GM12875 (cell line): ENCODE measurements at regions not wholly inside any gene's neighbourhood (a gene's known extent, or its start where the extent isn't known, plus 50 kb on each side); places are given as distances from the start of the nearest gene placed in this dataset.

Source experiments
- H3K4me3 ChIP-seq: one replicate; pipeline ENCODE4 v1.5.1; 2011; ENCODE audit warnings: low read depth, low read length, control low read depth
- CTCF ChIP-seq: IDR thresholded peaks from 2 replicates; pipeline ENCODE4 v1.5.1; 2011; ENCODE audit warnings: low read depth, mild to moderate bottlenecking, control low read depth, inconsistent platforms, low read length, moderate library complexity, borderline replicate concordance; ENCODE audit not compliant: insufficient read depth

DNA sequence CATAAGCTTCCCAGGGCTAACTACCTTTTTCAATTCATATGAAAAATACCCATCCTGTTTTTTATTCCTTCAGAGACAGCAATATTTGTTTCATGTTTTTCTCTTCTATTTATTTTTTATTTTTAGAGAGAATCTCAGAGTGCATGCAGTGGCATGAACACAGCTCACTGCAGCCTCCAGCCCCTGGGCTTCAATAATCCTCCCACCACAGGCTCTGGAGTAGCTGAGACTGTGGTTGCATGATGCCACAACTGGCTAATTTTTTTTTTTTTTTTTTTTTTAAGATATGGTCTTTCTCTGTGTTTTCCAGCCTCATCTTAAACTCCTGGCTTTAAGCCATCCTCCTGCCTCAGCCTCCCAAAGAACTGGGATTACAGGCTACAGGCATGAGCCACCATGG, 296.7 kb upstream of the AKR1E2 start:
- TF ChIP-seq CTCF = no peak
- no peak overlapping the region for H3K4me3 ChIP-seq

- no peak overlapping the region for H3K4me3 ChIP-seq
- no peak for TF ChIP-seq CTCF
Measured at GRCh38 chr10:4527281-4527970, 298.6 kb upstream of the AKR1E2 start.

GRCh38 chr10:4526311-4526731, 299.7 kb upstream of the AKR1E2 start:
- TF ChIP-seq CTCF = no peak
- H3K4me3 ChIP-seq = no peak overlapping the region

GRCh38 chr10:4525103-4525502, 300.9 kb upstream of the AKR1E2 start:
- no peak for TF ChIP-seq CTCF
- no peak overlapping the region for H3K4me3 ChIP-seq

DNA sequence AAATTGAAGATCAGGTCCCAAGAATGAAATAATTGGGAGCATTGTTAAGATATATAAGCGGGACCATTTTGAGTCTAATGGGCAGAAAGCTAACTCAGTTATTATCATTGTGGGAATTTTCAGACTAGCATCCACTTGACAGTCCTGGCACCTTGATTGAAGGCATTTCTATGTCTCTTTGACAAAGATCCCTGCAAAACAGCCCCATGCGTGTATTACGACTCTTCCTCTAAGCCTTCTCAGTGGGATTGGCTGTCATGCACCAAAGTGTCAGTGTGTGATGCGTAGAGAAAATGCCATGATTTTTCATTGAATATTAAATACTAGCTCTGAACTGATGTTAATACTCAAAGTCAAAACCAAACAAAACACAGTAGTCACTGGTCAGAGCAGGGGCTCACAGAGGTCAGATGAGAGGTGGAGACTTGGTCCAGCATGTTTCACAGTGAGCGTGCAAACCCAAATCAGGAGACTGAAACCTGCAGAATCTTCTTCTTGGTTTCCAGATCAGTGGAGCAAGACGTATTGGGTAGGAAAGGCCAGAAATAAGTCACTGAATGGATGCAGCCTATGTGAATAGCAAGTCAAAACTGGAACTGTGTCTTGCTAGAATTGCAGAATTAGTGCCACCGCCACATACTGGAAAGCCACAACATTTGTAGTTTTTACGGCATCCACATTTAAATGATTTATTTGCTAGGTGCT, 303.6 kb upstream of the AKR1E2 start:
- TF ChIP-seq CTCF = no peak
- H3K4me3 ChIP-seq = no peak overlapping the region

DNA sequence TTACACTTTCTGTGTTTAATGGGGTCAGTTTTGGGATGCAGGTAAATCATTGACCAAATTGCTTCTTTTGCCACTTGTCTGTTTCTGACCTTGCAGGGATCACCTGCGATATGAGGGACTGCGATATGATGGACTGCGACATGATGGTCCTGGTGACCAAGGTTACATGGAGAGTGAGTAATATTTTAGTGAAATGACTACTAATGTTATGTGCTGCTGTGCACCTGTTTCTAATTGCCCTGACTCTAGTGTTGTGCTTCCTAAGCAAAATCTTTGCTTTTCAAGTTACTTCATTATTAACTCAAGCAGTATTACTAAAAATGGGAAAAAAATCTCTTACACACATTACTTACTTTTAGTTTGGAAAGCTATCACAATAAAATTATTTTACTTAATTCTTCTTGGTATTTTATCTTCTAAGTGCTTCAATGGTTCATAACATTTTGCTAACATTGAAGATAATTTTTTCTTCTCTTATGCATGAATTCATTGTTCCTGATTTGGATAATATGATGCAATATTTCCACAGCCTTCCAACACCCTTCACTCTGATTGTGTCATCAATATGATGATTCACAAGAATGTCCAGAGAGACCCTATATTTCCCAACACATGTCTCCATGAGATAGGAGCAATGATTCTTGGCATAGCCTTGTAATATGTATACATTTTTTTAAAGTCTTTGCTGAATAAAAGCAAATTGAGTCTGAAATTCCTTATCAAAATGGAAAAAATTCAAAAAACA, 306.2 kb upstream of the AKR1E2 start:
- no peak for TF ChIP-seq CTCF
- no peak overlapping the region for H3K4me3 ChIP-seq
